T-helper 2 cell treated with Interferon-gamma antibody and Interleukin-4, amounts not matched to agents 5 μg/mL and 100 μg/mL, for 36 hours (primary cell): ENCODE measurements at regions not wholly inside any gene's neighbourhood (a gene's known extent, or its start where the extent isn't known, plus 50 kb on each side); places are given as distances from the start of the nearest gene placed in this dataset.

Source experiments
- DNase-seq: peaks from one replicate; pipeline ENCODE4 v3.0.0; 2021; ENCODE audit warnings: low spot score
- H3K27ac Mint-ChIP-seq: one replicate; pipeline ENCODE4 v1.8.0; 2021; ENCODE audit warnings: mild to moderate bottlenecking, mixed read lengths
- H3K27me3 Mint-ChIP-seq: one replicate; pipeline ENCODE4 v1.8.0; 2021; ENCODE audit warnings: low read depth, mixed read lengths
- H3K36me3 Mint-ChIP-seq: one replicate; pipeline ENCODE4 v1.8.0; 2021; ENCODE audit warnings: low read depth, mixed read lengths
- H3K4me1 Mint-ChIP-seq: one replicate; pipeline ENCODE4 v1.8.0; 2021; ENCODE audit warnings: low read depth, mixed read lengths
- H3K4me3 Mint-ChIP-seq: one replicate; pipeline ENCODE4 v1.8.0; 2022; ENCODE audit warnings: mild to moderate bottlenecking, moderate library complexity, mixed read lengths
- H3K9me3 Mint-ChIP-seq: one replicate; pipeline ENCODE4 v1.8.0; 2021; ENCODE audit warnings: mixed read lengths

GRCh38 chr16:85476389-85476788 lies 136.7 kb upstream of the GSE1 start:
- Mint-ChIP-seq H3K36me3 (no peaks in the 10 kb centered on the region), H3K4me1 (no peaks in the 10 kb centered on the region), H3K4me3 (no peak overlapping the region), H3K9me3 (no peaks in the 10 kb centered on the region), H3K27ac (no peak overlapping the region), H3K27me3 (no peaks in the 10 kb centered on the region)
- DNase-seq = no peak

- Mint-ChIP-seq H3K27ac (no peak overlapping the region), H3K36me3 (no peaks in the 10 kb centered on the region), H3K9me3 (no peaks in the 10 kb centered on the region)
These were observed 135.2 kb upstream of the GSE1 start for GRCh38 chr16:85477801-85478363.

GRCh38 chr16:85479972-85480726 lies 133.0 kb upstream of the GSE1 start:
- no peaks in the 10 kb centered on the region for H3K4me1 Mint-ChIP-seq
- H3K9me3 Mint-ChIP-seq = no peaks in the 10 kb centered on the region
- H3K36me3 Mint-ChIP-seq = no peaks in the 10 kb centered on the region
- H3K4me3 Mint-ChIP-seq = no peak overlapping the region
- no peak for DNase-seq
- no peaks in the 10 kb centered on the region for H3K27me3 Mint-ChIP-seq
- no peak overlapping the region for H3K27ac Mint-ChIP-seq

More at GRCh38 chr16:85477801-85478363, 135.2 kb upstream of the GSE1 start:
- DNase-seq = no peak
- no peak overlapping the region for H3K4me3 Mint-ChIP-seq
- no peaks in the 10 kb centered on the region for H3K4me1 Mint-ChIP-seq
- no peaks in the 10 kb centered on the region for H3K27me3 Mint-ChIP-seq

DNA sequence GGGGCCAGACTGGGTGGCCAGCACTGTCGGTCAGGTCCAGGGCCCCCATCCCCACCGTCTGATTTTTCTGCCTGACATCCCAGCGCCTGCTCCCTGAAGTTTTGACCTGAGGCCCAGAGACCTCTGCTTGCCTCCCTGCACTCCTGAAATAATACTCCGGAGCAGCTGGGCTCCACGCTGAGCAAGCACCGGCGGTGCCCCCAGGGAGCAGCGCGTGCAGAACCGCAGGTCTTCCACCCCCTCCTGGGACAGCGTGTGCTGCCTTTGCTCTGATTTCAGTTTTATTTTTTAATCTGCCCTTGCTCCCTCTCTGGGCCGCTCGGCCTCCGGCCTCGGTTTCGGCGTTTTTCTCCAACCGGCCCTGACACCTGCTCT lies 132.4 kb upstream of the GSE1 start:
- no peak overlapping the region for H3K27ac Mint-ChIP-seq
- no peak overlapping the region for H3K4me3 Mint-ChIP-seq
- no peaks in the 10 kb centered on the region for H3K9me3 Mint-ChIP-seq
- H3K4me1 Mint-ChIP-seq = no peaks in the 10 kb centered on the region
- no peaks in the 10 kb centered on the region for H3K36me3 Mint-ChIP-seq
- H3K27me3 Mint-ChIP-seq = no peaks in the 10 kb centered on the region
- no peak for DNase-seq

GRCh38 chr16:85481206-85481605 lies 131.9 kb upstream of the GSE1 start:
- DNase-seq = no peak
- Mint-ChIP-seq H3K9me3 (no peaks in the 10 kb centered on the region), H3K27ac (no peak overlapping the region), H3K4me1 (no peaks in the 10 kb centered on the region), H3K4me3 (no peak overlapping the region), H3K27me3 (no peaks in the 10 kb centered on the region), H3K36me3 (no peaks in the 10 kb centered on the region)

- H3K4me3 Mint-ChIP-seq = no peak overlapping the region
- no peaks in the 10 kb centered on the region for H3K36me3 Mint-ChIP-seq
- H3K27ac Mint-ChIP-seq = no peak overlapping the region
- no peaks in the 10 kb centered on the region for H3K4me1 Mint-ChIP-seq
- no peak for DNase-seq
- no peaks in the 10 kb centered on the region for H3K27me3 Mint-ChIP-seq
- H3K9me3 Mint-ChIP-seq = no peaks in the 10 kb centered on the region
These were observed 131.4 kb upstream of the GSE1 start for GRCh38 chr16:85481738-85482137.

DNA sequence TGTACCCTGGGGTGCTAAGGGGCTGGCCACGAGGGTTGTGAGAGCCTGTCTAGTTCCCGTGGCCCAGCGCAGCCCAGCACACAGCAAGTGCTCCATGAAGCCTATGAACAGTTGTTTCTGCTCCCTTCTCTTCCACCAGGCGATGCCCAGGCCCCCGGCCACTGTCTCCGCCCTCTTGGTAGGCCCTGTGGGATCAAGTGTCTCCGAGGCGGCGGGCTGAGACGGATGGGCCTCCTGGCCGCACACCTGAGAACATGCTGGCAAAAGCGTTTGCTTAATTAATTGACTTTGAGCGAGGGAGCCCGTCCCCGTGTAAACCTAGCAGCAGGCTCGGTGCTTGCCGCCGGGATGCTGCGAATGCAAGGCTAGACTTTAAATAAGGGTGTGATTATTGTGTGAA lies 129.7 kb upstream of the GSE1 start:
- Mint-ChIP-seq H3K27me3 (no peaks in the 10 kb centered on the region), H3K9me3 (no peaks in the 10 kb centered on the region), H3K27ac (no peak overlapping the region), H3K4me3 (no peak overlapping the region), H3K4me1 (no peaks in the 10 kb centered on the region), H3K36me3 (no peaks in the 10 kb centered on the region)
- DNase-seq = no peak

DNA sequence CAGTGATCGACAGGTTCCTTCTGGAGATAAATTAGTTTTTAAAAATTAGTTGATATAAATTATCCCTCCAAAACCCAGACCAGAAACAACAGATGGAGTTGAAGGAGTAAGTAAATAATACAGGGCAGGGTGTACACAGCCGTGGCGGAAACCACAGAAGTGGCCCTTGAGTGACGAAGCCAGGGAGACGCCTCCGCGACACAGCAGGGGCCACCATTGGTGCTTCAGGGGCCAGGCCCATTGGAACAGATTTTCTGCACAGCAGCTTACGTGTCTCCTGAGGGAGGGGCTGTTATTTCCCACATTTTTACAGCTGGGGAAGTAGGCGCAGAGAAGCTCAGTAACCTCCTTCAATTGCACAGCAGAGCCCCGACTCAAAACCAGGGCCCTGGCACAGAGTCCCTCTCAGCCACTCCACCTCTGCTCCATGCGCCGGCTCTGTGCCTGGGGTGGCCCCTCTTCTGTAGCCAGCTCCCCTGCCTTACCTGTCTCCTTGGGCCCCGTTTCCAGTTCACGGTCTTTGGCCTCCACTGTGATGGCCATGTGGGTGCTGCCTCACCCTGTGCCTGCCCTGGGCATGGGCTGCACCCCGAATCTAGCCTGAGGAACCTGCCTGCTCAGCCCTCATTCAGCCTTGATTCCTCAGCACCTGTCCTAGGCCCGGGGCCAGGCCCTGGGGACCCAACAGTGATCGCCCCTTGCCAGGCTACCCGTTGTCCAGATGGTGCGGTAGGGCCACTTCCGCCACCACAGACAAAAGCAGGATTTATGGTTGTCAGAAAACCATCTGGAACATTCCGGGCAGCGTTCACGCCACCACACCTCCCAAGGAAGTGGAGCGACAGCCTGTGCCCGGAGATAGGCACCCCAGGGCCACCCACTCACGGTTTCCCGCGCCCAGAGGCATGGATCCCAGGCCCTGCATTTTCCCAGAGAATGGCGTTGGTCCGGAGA lies 128.5 kb upstream of the GSE1 start:
- Mint-ChIP-seq H3K4me1 (no peaks in the 10 kb centered on the region), H3K4me3 (no peak overlapping the region), H3K27ac (no peak overlapping the region), H3K27me3 (no peaks in the 10 kb centered on the region), H3K36me3 (no peaks in the 10 kb centered on the region), H3K9me3 (no peaks in the 10 kb centered on the region)
- no peak for DNase-seq

GRCh38 chr16:85485379-85485778 lies 127.7 kb upstream of the GSE1 start:
- Mint-ChIP-seq H3K27me3 (no peaks in the 10 kb centered on the region), H3K27ac (no peak overlapping the region), H3K4me3 (no peak overlapping the region), H3K9me3 (no peaks in the 10 kb centered on the region), H3K36me3 (no peaks in the 10 kb centered on the region), H3K4me1 (no peaks in the 10 kb centered on the region)
- DNase-seq = no peak

GRCh38 chr16:85486256-85486915 lies 126.7 kb upstream of the GSE1 start:
- Mint-ChIP-seq H3K36me3 (no peaks in the 10 kb centered on the region), H3K27ac (no peak overlapping the region), H3K9me3 (no peaks in the 10 kb centered on the region), H3K4me1 (no peaks in the 10 kb centered on the region), H3K27me3 (no peaks in the 10 kb centered on the region), H3K4me3 (no peak overlapping the region)
- DNase-seq = no peak

- Mint-ChIP-seq H3K4me3 (no peak overlapping the region), H3K9me3 (no peaks in the 10 kb centered on the region), H3K4me1 (no peaks in the 10 kb centered on the region), H3K36me3 (no peaks in the 10 kb centered on the region), H3K27me3 (no peaks in the 10 kb centered on the region), H3K27ac (no peak overlapping the region)
- no peak for DNase-seq
These were observed 124.7 kb upstream of the GSE1 start for GRCh38 chr16:85488414-85488813.

- Mint-ChIP-seq H3K9me3 (no peaks in the 10 kb centered on the region), H3K4me1 (no peaks in the 10 kb centered on the region), H3K4me3 (no peak overlapping the region), H3K27ac (no peak overlapping the region), H3K27me3 (no peaks in the 10 kb centered on the region), H3K36me3 (no peaks in the 10 kb centered on the region)
- no peak for DNase-seq
These were observed 122.6 kb upstream of the GSE1 start for GRCh38 chr16:85490407-85491057.

DNA sequence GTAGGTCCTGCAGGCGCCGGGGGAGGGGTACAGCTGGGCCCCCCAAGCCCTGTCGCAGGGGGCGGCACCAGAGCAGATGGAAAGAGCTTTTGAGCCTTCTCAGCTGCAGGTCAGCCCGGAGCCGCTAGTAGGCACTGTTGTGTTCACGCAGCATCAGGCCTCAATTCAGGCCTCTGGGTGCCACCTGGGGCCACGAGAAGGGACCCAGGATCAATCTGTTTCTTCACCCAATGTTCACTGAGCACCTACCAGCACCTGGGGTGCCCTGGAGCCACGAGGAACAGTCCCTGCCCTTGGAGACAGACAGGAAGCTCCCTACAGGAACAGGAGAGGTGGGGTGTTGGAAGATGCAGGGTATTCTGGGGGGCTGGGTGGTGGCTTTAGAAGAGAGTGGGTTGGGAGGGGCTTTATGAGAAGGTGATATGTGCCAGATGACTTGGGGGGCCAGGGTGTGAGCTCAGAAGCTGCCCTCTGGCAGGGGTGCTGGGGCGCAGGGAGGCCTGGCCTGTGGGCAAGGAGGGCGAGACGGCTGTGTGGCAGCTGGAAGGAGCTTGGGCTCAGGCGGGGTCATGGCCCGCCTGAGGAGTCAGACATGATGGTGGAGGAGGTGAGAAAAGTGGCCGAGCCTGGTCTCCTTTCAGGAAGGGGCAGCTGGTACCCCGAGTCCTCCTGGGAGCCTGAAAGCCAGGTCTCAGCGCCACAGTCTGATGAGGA lies 121.9 kb upstream of the GSE1 start:
- DNase-seq = peak; percentile 5
- Mint-ChIP-seq H3K27me3 (no peaks in the 10 kb centered on the region), H3K4me1 (no peaks in the 10 kb centered on the region), H3K36me3 (no peaks in the 10 kb centered on the region), H3K4me3 (no peak overlapping the region), H3K27ac (no peak overlapping the region), H3K9me3 (no peaks in the 10 kb centered on the region)
